CD4-positive, alpha-beta T cell (primary cell): ENCODE measurements at regions not wholly inside any gene's neighbourhood (a gene's known extent, or its start where the extent isn't known, plus 50 kb on each side); places are given as distances from the start of the nearest gene placed in this dataset.

Source experiments
- ATAC-seq: fragments of 200-7000 bp; cut with Tn5 transposase; one replicate; pipeline ENCODE4 v1.10.0; 2022; ENCODE audit warnings: mild to moderate bottlenecking; ENCODE audit not compliant: poor library complexity
- CTCF ChIA-PET: fragments of 350-600 bp; sonication (Branson Sonifier 250); formaldehyde crosslinking; loops from one replicate; lab custom pipeline; 2021; ENCODE audit warnings: antibody characterized with exemption, inconsistent platforms; lab: Charles Lee
- POLR2A ChIA-PET: fragments of 350-600 bp; sonication (Branson Sonifier 250); formaldehyde crosslinking; loops from one replicate; lab custom pipeline; 2021; ENCODE audit warnings: antibody characterized with exemption, inconsistent platforms; lab: Charles Lee
- DNase-seq, 14 experiments: peaks; one replicate each; pipeline ENCODE4 v3.0.0-alpha.2; 2013 to 2020; ENCODE audit warnings: mixed read lengths in 2 of 14
- H3K27ac ChIP-seq, 2 donors: one replicate each; pipeline versions ENCODE4 v1.5.1 to v1.7.0; 2013; ENCODE audit warnings: low read length in 2 of 2, low read depth in 1 of 2, mild to moderate bottlenecking in 1 of 2
- H3K27me3 ChIP-seq, 2 experiments: 1 replicate in 1 of 2; 2 replicates in 1 of 2; pipeline versions ENCODE4 v1.6.1 to v1.7.0; 2013; ENCODE audit warnings: low read length in 2 of 2, control low read depth in 1 of 2, mild to moderate bottlenecking in 1 of 2, moderate library complexity in 1 of 2; ENCODE audit not compliant: insufficient read depth in 2 of 2, control insufficient read depth in 1 of 2
- H3K36me3 ChIP-seq: one replicate; pipeline ENCODE4 v1.6.1; 2013; ENCODE audit warnings: low read length, control low read depth; ENCODE audit not compliant: insufficient read depth
- H3K4me1 ChIP-seq: one replicate; pipeline ENCODE4 v1.6.1; 2013; ENCODE audit warnings: low read length, control low read depth; ENCODE audit not compliant: insufficient read depth
- H3K4me3 ChIP-seq: one replicate; pipeline ENCODE4 v1.5.1; 2013; ENCODE audit warnings: mild to moderate bottlenecking, low read length, moderate library complexity
- H3K9me3 ChIP-seq, 2 experiments: 1 replicate in 1 of 2; 2 replicates in 1 of 2; pipeline versions ENCODE4 v1.6.1 to v1.7.0; 2013; ENCODE audit warnings: low read length in 2 of 2, mild to moderate bottlenecking in 2 of 2, control low read depth in 1 of 2, moderate library complexity in 1 of 2; ENCODE audit not compliant: control insufficient read depth in 1 of 2, insufficient read depth in 1 of 2
- H3K27ac Mint-ChIP-seq: one replicate; pipeline ENCODE4 v1.8.0; 2020; ENCODE audit warnings: mixed read lengths
- H3K27me3 Mint-ChIP-seq: one replicate; pipeline ENCODE4 v1.8.0; 2021; ENCODE audit warnings: mixed read lengths
- H3K36me3 Mint-ChIP-seq: one replicate; pipeline ENCODE4 v1.8.0; 2021; ENCODE audit warnings: low read depth, mixed read lengths
- H3K4me1 Mint-ChIP-seq: one replicate; pipeline ENCODE4 v1.8.0; 2021; ENCODE audit warnings: low read depth, mixed read lengths
- H3K4me3 Mint-ChIP-seq: one replicate; pipeline ENCODE4 v1.8.0; 2020; ENCODE audit warnings: mild to moderate bottlenecking, mixed read lengths
- H3K9me3 Mint-ChIP-seq: one replicate; pipeline ENCODE4 v1.8.0; 2020; ENCODE audit warnings: mixed read lengths
- CTCF ChIP-seq: fragments of 200-600 bp; IDR thresholded peaks from one replicate; pipeline ENCODE4 v1.8.0; 2022; ENCODE audit warnings: antibody characterized with exemption, mild to moderate bottlenecking
- intact Hi-C, 2 experiments: fragments of 100-400 bp; cut with DNase I in 1 of 2; cut with micrococcal nuclease in 1 of 2; formaldehyde crosslinking; loops; one replicate each; pipeline versions ENCODE4 v1.15.1 to v1.9.0; 2023 to 2025; cut with DNase I, micrococcal nuclease

GRCh38 chr16:6910301-6910700 is 422.3 kb upstream of the RBFOX1 start:
- intact Hi-C loops: no loop called here
- Histone ChIP-seq H3K27ac (no peak overlapping the region), H3K27me3 (no peaks in the 10 kb centered on the region), H3K9me3 (peaks cover 0 to 27% of the 10 kb centered on the region in 2 experiments), H3K4me3 (no peak overlapping the region), H3K36me3 (no peaks in the 10 kb centered on the region), H3K4me1 (no peaks in the 10 kb centered on the region)
- Mint-ChIP-seq H3K27ac (no peak overlapping the region), H3K4me1 (no peaks in the 10 kb centered on the region), H3K4me3 (no peak overlapping the region), H3K27me3 (no peaks in the 10 kb centered on the region), H3K9me3 (peaks cover 3% of the 10 kb centered on the region), H3K36me3 (no peaks in the 10 kb centered on the region)
- CTCF ChIA-PET: no interaction called here
- DNase-seq: no peak
- ATAC-seq: no peak
- TF ChIP-seq CTCF: no peak
- POLR2A ChIA-PET: no interaction called here

- CTCF ChIA-PET: no interaction called here
- H3K27me3 Mint-ChIP-seq: no peaks in the 10 kb centered on the region
- no peak for TF ChIP-seq CTCF
- intact Hi-C loops: no loop called here
- H3K4me3 Mint-ChIP-seq: no peak overlapping the region
- H3K27ac Mint-ChIP-seq: no peak overlapping the region
- DNase-seq: no peak
- Histone ChIP-seq H3K27ac (no peak overlapping the region), H3K4me1 (no peaks in the 10 kb centered on the region), H3K4me3 (no peak overlapping the region), H3K36me3 (no peaks in the 10 kb centered on the region), H3K27me3 (no peaks in the 10 kb centered on the region), H3K9me3 (peaks cover 0 to 12% of the 10 kb centered on the region in 2 experiments)
- H3K36me3 Mint-ChIP-seq: no peaks in the 10 kb centered on the region
- no peaks in the 10 kb centered on the region for H3K4me1 Mint-ChIP-seq
- ATAC-seq: no peak
- POLR2A ChIA-PET: no interaction called here
- peaks cover 7% of the 10 kb centered on the region for H3K9me3 Mint-ChIP-seq
Measured at GRCh38 chr16:6905601-6906000, 427.0 kb upstream of the RBFOX1 start.

GRCh38 chr16:6903671-6904070 is 429.0 kb upstream of the RBFOX1 start:
- H3K9me3 Mint-ChIP-seq: peaks cover 16% of the 10 kb centered on the region
- no peak overlapping the region for H3K4me3 Mint-ChIP-seq
- ATAC-seq (no peak), DNase-seq (no peak)
- intact Hi-C loops: no loop called here
- no peaks in the 10 kb centered on the region for H3K4me1 Mint-ChIP-seq
- Histone ChIP-seq H3K27me3 (no peaks in the 10 kb centered on the region), H3K4me3 (no peak overlapping the region), H3K27ac (no peak overlapping the region), H3K9me3 (peaks cover 0 to 12% of the 10 kb centered on the region in 2 experiments), H3K36me3 (no peaks in the 10 kb centered on the region), H3K4me1 (no peaks in the 10 kb centered on the region)
- H3K27ac Mint-ChIP-seq: no peak overlapping the region
- ChIA-PET CTCF (no interaction called here), POLR2A (no interaction called here)
- H3K36me3 Mint-ChIP-seq: no peaks in the 10 kb centered on the region
- H3K27me3 Mint-ChIP-seq: no peaks in the 10 kb centered on the region
- TF ChIP-seq CTCF: no peak
